ENCODE measurements at regions not wholly inside any gene's neighbourhood (a gene's known extent, or its start where the extent isn't known, plus 50 kb on each side); places are given as distances from the start of the nearest gene placed in this dataset.

DNA sequence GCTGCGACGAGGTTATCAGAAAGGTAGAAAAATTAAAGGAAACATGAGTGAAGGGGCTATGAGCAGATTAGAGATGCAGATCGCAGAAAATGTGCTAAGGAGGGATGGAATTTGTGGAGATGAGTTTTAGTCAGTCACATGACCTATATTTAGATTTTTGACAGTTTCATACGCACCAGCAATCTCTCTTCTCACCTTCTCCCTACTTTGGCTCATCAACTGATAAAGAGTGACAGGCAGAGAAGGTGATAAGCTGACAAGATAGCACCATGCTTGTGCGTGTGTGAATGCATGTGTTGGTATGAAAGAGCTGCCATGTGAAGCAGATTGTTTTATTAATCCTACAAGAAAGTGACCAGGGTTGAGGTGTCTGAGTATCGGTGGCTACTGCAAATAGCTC, 252.6 kb downstream of the RAP2A start:
- TF ChIP-seq FOXM1 (IDR thresholded peaks at IDR 0.05; ENCODE audit: borderline replicate concordance) = no peak
- no peak for TF ChIP-seq SUZ12 (IDR thresholded peaks at IDR 0.05)
- TF ChIP-seq BHLHE40 (IDR thresholded peaks at IDR 0.05; ENCODE audit: borderline replicate concordance) = no peak
- TF ChIP-seq, protein P1, sequence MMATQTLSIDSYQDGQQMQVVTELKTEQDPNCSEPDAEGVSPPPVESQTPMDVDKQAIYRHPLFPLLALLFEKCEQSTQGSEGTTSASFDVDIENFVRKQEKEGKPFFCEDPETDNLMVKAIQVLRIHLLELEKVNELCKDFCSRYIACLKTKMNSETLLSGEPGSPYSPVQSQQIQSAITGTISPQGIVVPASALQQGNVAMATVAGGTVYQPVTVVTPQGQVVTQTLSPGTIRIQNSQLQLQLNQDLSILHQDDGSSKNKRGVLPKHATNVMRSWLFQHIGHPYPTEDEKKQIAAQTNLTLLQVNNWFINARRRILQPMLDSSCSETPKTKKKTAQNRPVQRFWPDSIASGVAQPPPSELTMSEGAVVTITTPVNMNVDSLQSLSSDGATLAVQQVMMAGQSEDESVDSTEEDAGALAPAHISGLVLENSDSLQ (IDR thresholded peaks at IDR 0.05) = no peak
- TF ChIP-seq TARDBP (IDR thresholded peaks at IDR 0.05) = no peak
- TF ChIP-seq FOXK2 (IDR thresholded peaks at IDR 0.05) = no peak
- TF ChIP-seq FOXA1 (IDR thresholded peaks at IDR 0.05) = no peak
- no peak for DNase-seq (ENCODE audit: extremely low spot score)
- ChIA-PET POLR2A (no interaction called here), CTCF (no interaction called here)

DNA sequence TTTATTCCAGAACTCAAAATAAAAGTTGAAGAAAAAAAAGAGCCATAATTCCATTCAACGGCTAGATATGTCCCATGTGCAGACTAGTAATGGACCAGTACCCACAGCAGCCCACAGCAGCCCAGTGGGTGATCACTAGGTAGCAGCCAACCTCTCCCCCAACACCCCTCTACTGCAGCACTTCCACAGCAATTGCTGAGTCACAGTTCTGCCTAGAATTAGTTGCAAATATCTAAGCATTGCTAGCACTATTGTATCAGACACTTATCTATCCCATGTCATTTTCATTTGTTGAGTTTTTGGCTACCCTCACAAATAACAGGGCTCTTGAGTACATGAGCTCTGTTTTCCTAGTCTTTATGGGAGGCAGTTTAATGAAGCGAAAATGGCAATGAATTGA, 258.7 kb downstream of the RAP2A start:
- CTCF ChIA-PET = no interaction called here
- POLR2A ChIA-PET = no interaction called here
- TF ChIP-seq ARNT (IDR thresholded peaks at IDR 0.05) (no peak), FOXM1 (IDR thresholded peaks at IDR 0.05; ENCODE audit: borderline replicate concordance) (no peak), LEF1 (IDR thresholded peaks at IDR 0.05; ENCODE audit: borderline replicate concordance) (no peak), FOXK2 (IDR thresholded peaks at IDR 0.05) (no peak), ELF4 (IDR thresholded peaks at IDR 0.05) (no peak), NFRKB (IDR thresholded peaks at IDR 0.05) (no peak), SUZ12 (IDR thresholded peaks at IDR 0.05) (no peak), CTBP1 (IDR thresholded peaks at IDR 0.05; ENCODE audit: borderline replicate concordance) (no peak), TARDBP (IDR thresholded peaks at IDR 0.05) (no peak), ZNF384 (IDR thresholded peaks at IDR 0.05) (no peak), BHLHE40 (IDR thresholded peaks at IDR 0.05; ENCODE audit: borderline replicate concordance) (no peak), SP1 (IDR thresholded peaks at IDR 0.05) (no peak)
- DNase-seq (ENCODE audit: extremely low spot score) = no peak

DNA sequence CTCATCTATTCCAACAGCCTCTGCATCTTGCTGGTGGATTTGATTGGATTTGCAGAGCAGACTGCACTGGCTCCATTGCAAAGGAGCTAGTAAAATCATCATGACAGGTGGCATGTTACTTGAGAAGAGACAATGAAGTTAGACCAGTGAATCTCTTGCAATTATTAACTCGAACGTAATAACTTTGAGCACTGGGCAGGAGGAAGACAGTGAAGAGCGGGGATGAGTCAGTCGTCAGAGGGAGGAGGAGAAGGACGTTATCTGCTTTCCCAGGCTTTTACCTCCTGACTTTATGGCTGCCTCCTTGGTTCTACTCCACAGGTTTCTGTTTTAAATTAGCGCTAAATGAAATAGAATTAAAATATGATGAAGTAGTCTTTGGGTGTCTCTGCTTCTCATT, 257.8 kb upstream of the IPO5 start:
- CTCF ChIA-PET = no interaction called here
- TF ChIP-seq TARDBP (IDR thresholded peaks at IDR 0.05) = no peak
- no peak for TF ChIP-seq FOXK2 (IDR thresholded peaks at IDR 0.05)
- TF ChIP-seq BHLHE40 (IDR thresholded peaks at IDR 0.05; ENCODE audit: borderline replicate concordance) = no peak
- POLR2A ChIA-PET = no interaction called here
- DNase-seq (ENCODE audit: extremely low spot score) = no peak

DNA sequence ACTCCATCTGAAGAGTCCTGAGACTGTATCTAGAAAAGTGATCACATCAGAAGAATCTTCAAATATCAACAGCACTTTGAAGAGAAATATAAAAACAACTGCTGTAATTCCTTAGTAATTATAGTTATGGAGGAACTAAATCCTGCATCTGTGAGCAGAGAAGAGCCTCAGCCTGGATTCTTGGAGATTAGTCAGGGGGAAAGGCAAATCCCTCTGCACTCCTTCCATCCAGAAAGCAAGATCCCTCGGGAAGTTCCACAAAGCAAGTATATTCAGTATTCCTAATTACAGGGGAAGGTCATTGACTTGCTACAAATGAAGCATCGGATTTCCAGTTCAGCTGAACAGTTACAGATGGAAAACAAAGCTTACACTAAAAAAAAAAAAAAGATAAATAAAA, 256.6 kb upstream of the IPO5 start:
- ChIA-PET CTCF (no interaction called here), POLR2A (no interaction called here)
- no peak for DNase-seq (ENCODE audit: extremely low spot score)
- TF ChIP-seq ZNF384 (IDR thresholded peaks at IDR 0.05) (no peak), BHLHE40 (IDR thresholded peaks at IDR 0.05; ENCODE audit: borderline replicate concordance) (no peak), ARNT (IDR thresholded peaks at IDR 0.05) (no peak), L3MBTL2 (conservative IDR thresholded peaks at IDR 0.05) (no peak), ELF4 (IDR thresholded peaks at IDR 0.05) (no peak)

DNA sequence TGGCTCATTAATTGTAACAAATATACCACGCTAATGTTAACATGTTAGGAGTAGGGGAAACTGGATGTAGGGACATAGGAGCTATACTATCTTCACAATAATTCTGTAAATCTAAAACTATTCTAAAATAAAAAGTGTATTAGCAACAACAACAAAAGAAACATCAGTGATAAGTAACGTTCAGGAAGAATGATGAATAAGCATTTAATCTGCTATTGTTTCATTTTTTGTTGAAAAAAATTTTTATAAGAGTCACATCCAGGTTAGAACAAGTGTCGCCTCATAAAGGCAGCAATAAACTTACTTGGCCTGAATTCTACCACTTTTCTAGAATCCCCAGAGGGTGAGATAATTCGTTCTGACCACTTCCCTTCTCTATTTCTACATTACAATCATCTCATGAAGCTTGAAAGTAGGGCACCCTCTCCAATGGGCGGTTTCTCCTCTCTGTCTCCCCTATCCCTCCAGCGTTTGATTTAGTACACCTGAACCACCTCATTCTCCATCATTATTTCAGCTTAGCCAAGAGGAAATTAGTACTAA, 253.1 kb upstream of the IPO5 start:
- no peak for DNase-seq (ENCODE audit: extremely low spot score)
- TF ChIP-seq FOXA1 (IDR thresholded peaks at IDR 0.05) = no peak
- TF ChIP-seq ELF4 (IDR thresholded peaks at IDR 0.05) = no peak
- no peak for TF ChIP-seq BHLHE40 (IDR thresholded peaks at IDR 0.05; ENCODE audit: borderline replicate concordance)
- no peak for TF ChIP-seq FOXK2 (IDR thresholded peaks at IDR 0.05)
- no peak for TF ChIP-seq LEF1 (IDR thresholded peaks at IDR 0.05; ENCODE audit: borderline replicate concordance)
- TF ChIP-seq SP1 (IDR thresholded peaks at IDR 0.05) = no peak
- TF ChIP-seq ZNF384 (IDR thresholded peaks at IDR 0.05) = no peak
- no peak for TF ChIP-seq ARNT (IDR thresholded peaks at IDR 0.05)
- no peak for TF ChIP-seq CTBP1 (IDR thresholded peaks at IDR 0.05; ENCODE audit: borderline replicate concordance)
- TF ChIP-seq FOXM1 (IDR thresholded peaks at IDR 0.05; ENCODE audit: borderline replicate concordance) = no peak
- TF ChIP-seq L3MBTL2 (conservative IDR thresholded peaks at IDR 0.05) = no peak
- no peak for TF ChIP-seq HDGF (IDR thresholded peaks at IDR 0.05; ENCODE audit: borderline replicate concordance)
- TF ChIP-seq NFRKB (IDR thresholded peaks at IDR 0.05) = no peak
- no peak for TF ChIP-seq SUZ12 (IDR thresholded peaks at IDR 0.05)
- TF ChIP-seq, protein P1 (IDR thresholded peaks at IDR 0.05) = no peak
- no peak for TF ChIP-seq TARDBP (IDR thresholded peaks at IDR 0.05)
- POLR2A ChIA-PET = no interaction called here
- CTCF ChIA-PET = no interaction called here

DNA sequence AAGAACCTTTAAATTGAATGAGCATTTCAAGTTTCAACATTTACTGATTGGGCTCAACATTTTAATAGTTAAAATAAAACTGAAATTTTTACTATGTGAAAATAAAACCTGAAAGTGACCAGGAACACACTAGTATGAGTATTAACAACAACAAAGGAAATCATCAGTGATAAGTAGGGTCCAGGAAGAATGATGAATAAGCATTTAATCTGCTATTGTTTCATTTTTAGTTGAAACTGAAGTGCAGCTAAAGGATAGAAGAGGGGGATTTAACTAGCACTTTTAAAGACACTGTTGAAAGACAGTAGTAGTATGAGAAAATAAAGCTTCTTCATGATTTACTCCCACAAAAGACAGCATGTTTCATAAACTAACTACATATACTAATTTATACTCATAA, 250.9 kb upstream of the IPO5 start:
- DNase-seq (ENCODE audit: extremely low spot score) = no peak
- CTCF ChIA-PET = interaction anchor here (1.0 kb wide), 1 partner anchor 51 kb away, joined by 3 read pairs; no protein-coding TSS in a partner anchor
- POLR2A ChIA-PET = no interaction called here
- no peak for TF ChIP-seq TARDBP (IDR thresholded peaks at IDR 0.05)
- no peak for TF ChIP-seq SUZ12 (IDR thresholded peaks at IDR 0.05)
- no peak for TF ChIP-seq SP1 (IDR thresholded peaks at IDR 0.05)
- TF ChIP-seq HDGF (IDR thresholded peaks at IDR 0.05; ENCODE audit: borderline replicate concordance) = no peak
- TF ChIP-seq ELF4 (IDR thresholded peaks at IDR 0.05) = no peak
- no peak for TF ChIP-seq FOXK2 (IDR thresholded peaks at IDR 0.05)
- no peak for TF ChIP-seq FOXM1 (IDR thresholded peaks at IDR 0.05; ENCODE audit: borderline replicate concordance)
- no peak for TF ChIP-seq ARNT (IDR thresholded peaks at IDR 0.05)
- TF ChIP-seq L3MBTL2 (conservative IDR thresholded peaks at IDR 0.05) = no peak
- TF ChIP-seq CTBP1 (IDR thresholded peaks at IDR 0.05; ENCODE audit: borderline replicate concordance) = no peak
- no peak for TF ChIP-seq ZNF384 (IDR thresholded peaks at IDR 0.05)

DNA sequence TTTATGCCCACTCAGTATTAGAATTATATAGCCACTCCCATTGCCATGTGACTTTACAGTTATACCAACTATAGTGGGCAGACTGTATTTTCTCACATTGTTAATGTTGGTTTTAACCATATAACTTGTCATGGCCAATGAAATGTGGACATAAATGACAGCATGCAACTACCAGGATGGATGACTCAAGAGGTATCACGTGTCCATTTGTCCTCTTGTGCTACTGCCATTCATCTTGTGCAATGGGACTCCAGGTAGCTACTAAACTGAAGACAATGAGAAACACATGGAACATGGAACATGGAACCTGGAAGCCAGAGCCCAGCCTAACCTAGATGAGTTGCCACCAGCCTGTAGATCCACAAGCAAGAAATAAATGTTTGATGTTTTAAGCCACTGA, 242.7 kb upstream of the IPO5 start:
- DNase-seq (ENCODE audit: extremely low spot score) = no peak
- ChIA-PET POLR2A (no interaction called here), CTCF (no interaction called here)
- TF ChIP-seq, protein P1 (IDR thresholded peaks at IDR 0.05) = no peak
- TF ChIP-seq FOXA1 (IDR thresholded peaks at IDR 0.05) (no peak), LEF1 (IDR thresholded peaks at IDR 0.05; ENCODE audit: borderline replicate concordance) (no peak), NFRKB (IDR thresholded peaks at IDR 0.05) (no peak), L3MBTL2 (conservative IDR thresholded peaks at IDR 0.05) (no peak), SUZ12 (IDR thresholded peaks at IDR 0.05) (no peak), BHLHE40 (IDR thresholded peaks at IDR 0.05; ENCODE audit: borderline replicate concordance) (no peak)
